K562 (cell line): ENCODE measurements at regions not wholly inside any gene's neighbourhood (a gene's known extent, or its start where the extent isn't known, plus 50 kb on each side); places are given as distances from the start of the nearest gene placed in this dataset.

ENCODE experiments used
- ATAC-seq: fragments of 200-7000 bp; cut with Tn5 transposase; 3 replicates; pipeline ENCODE4 v1.9.1; 2020; ENCODE audit warnings: moderate library complexity
- BruUV-seq: library from RNA; stranded (reverse); fragments of 400-500 nt; replicated peaks from 2 replicates; lab custom pipeline; 2021; lab: Mats Ljungman, UMichigan
- CTCF ChIA-PET: fragments of 300-600 bp; formaldehyde crosslinking; extraction: SDS; loops from one replicate; lab custom pipeline; 2021; ENCODE audit warnings: low intra/inter-chr PET ratio; lab: Yijun Ruan, JAX
- POLR2A ChIA-PET: fragments of 300-600, 350-650 bp; sonication (Branson Sonifier 250); formaldehyde crosslinking; extraction: SDS; loops from one replicate; lab custom pipeline; 2021; ENCODE audit warnings: antibody characterized with exemption, inconsistent platforms; lab: Yijun Ruan, JAX
- DNase-seq, 4 experiments: peaks; one replicate each; pipeline versions ENCODE4 v3.0.0 to v3.0.0-alpha.2; 2011 to 2018; ENCODE audit warnings: low spot score in 3 of 4, mixed read lengths in 3 of 4; ENCODE audit errors: extremely low read depth in 1 of 4
- FAIRE-seq: peaks from 2 replicates; lab custom pipeline; 2011; peaks lifted over from hg19 to GRCh38; lab: Jason Lieb, UNC
- H2AFZ ChIP-seq: 2 replicates; pipeline ENCODE4 v1.6.0; 2011; ENCODE audit warnings: low read depth, low read length, control low read depth, inconsistent platforms
- H3K27ac ChIP-seq: fragments of 200-600 bp; 3 replicates; pipeline ENCODE4 v1.8.0; 2011; ENCODE audit warnings: low read depth, mild to moderate bottlenecking, control low read depth, inconsistent platforms, low read length, moderate library complexity, mixed read lengths; ENCODE audit errors: extremely low read depth
- H3K27me3 ChIP-seq, 2 experiments: fragments of 300-600 bp in 1 of 2; 2 replicates in 1 of 2; 3 replicates in 1 of 2; pipeline versions ENCODE4 v1.6.0 to v1.8.0; 2011; ENCODE audit warnings: inconsistent platforms in 2 of 2, low read length in 2 of 2, mild to moderate bottlenecking in 1 of 2, mixed read lengths in 1 of 2, moderate library complexity in 1 of 2; ENCODE audit not compliant: control insufficient read depth in 2 of 2, insufficient read depth in 2 of 2
- H3K36me3 ChIP-seq: fragments of 300-600 bp; 3 replicates; pipeline ENCODE4 v1.8.0; 2011; ENCODE audit warnings: mild to moderate bottlenecking, low read length, inconsistent platforms; ENCODE audit not compliant: control insufficient read depth, insufficient read depth
- H3K4me1 ChIP-seq, 2 experiments: fragments of 200-600 bp in 1 of 2; replicated peaks in 1 of 2; 2 replicates in 1 of 2; 3 replicates in 1 of 2; pipeline versions ENCODE4 v1.5.1 to v1.8.0; 2011; ENCODE audit warnings: inconsistent platforms in 2 of 2, low read length in 2 of 2, mild to moderate bottlenecking in 1 of 2, mixed read lengths in 1 of 2, moderate library complexity in 1 of 2; ENCODE audit not compliant: control insufficient read depth in 2 of 2, insufficient read depth in 2 of 2
- H3K4me2 ChIP-seq: 2 replicates; pipeline ENCODE4 v1.6.1; 2011; ENCODE audit warnings: low read length, control low read depth, inconsistent platforms, mixed read lengths; ENCODE audit not compliant: insufficient read depth
- H3K4me3 ChIP-seq: fragments of 200-600 bp; sonication (generic), shearing (Covaris generic); 2 replicates; pipeline ENCODE4 v1.5.1; 2016; ENCODE audit warnings: control low read depth, inconsistent platforms
- H3K79me2 ChIP-seq: fragments of 200-600 bp; 3 replicates; pipeline ENCODE4 v1.8.0; 2011; ENCODE audit warnings: low read length, inconsistent platforms; ENCODE audit not compliant: control insufficient read depth, insufficient read depth
- H3K9ac ChIP-seq, 2 experiments: 2 replicates each; pipeline versions ENCODE4 v1.6.0 to v1.6.1; 2011; ENCODE audit warnings: low read depth in 2 of 2, low read length in 2 of 2, control low read depth in 1 of 2, inconsistent platforms in 1 of 2, mild to moderate bottlenecking in 1 of 2, mixed read lengths in 1 of 2; ENCODE audit not compliant: insufficient read depth in 1 of 2
- H3K9me1 ChIP-seq: one replicate; pipeline ENCODE4 v1.6.0; 2011; ENCODE audit warnings: inconsistent platforms, mild to moderate bottlenecking, low read length, moderate library complexity; ENCODE audit not compliant: control insufficient read depth, insufficient read depth
- H3K9me3 ChIP-seq: replicated peaks from 2 replicates; pipeline ENCODE4 v1.5.1; 2011; ENCODE audit warnings: low read depth, low read length, inconsistent platforms; ENCODE audit not compliant: control insufficient read depth, insufficient read depth
- H4K20me1 ChIP-seq: replicated peaks from 2 replicates; pipeline ENCODE4 v1.6.1; 2011; ENCODE audit warnings: low read length, inconsistent platforms, mixed read lengths; ENCODE audit not compliant: control insufficient read depth, insufficient read depth
- MEIS2 ChIP-seq: fragments of 450-650 bp; IDR thresholded peaks from 2 replicates; pipeline ENCODE4 v1.6.1; 2014; ENCODE audit warnings: mild to moderate bottlenecking; ENCODE audit not compliant: partially characterized antibody
- MYBL2 ChIP-seq, 2 experiments: fragments of 450-650 bp in 1 of 2; sonication (generic) in 1 of 2; formaldehyde crosslinking in 1 of 2; IDR thresholded peaks; 2 replicates each; pipeline versions ENCODE4 v1.6.1 to v1.8.1; 2017 to 2022; ENCODE audit warnings: borderline replicate concordance in 1 of 2, inconsistent platforms in 1 of 2, low read depth in 1 of 2, mild to moderate bottlenecking in 1 of 2, missing genetic modification reagents in 1 of 2, moderate library complexity in 1 of 2
- PKNOX1 ChIP-seq: fragments of 450-650 bp; IDR thresholded peaks from 2 replicates; pipeline ENCODE4 v1.6.1; 2016
- in situ Hi-C: fragments of 300-500 bp; cut with MboI; formaldehyde crosslinking; loops from 4 replicates; pipeline ENCODE4 v1.15.0; 2018; ENCODE audit warnings: inconsistent platforms, mixed read lengths
- intact Hi-C: fragments of 100-400 bp; cut with micrococcal nuclease; formaldehyde crosslinking; loops from 2 replicates; pipeline ENCODE4 v1.14.2; 2022

- H3K4me2 ChIP-seq, result no peak overlapping the region
- H3K9me3 ChIP-seq, result no peaks in the 10 kb centered on the region
- no peak for TF ChIP-seq MYBL2 (IDR thresholded peaks at IDR 0.05; ENCODE audit: low read depth)
- no peak for TF ChIP-seq MYBL2 (CRISPR knock-in tag; IDR thresholded peaks at IDR 0.05; ENCODE audit: borderline replicate concordance)
- TF ChIP-seq MEIS2, result peak; percentile 81
- peak; percentile 24; the same call in 1 of the 2 replicates for TF ChIP-seq PKNOX1
- H3K9ac ChIP-seq, result no peak overlapping the region
- intact Hi-C loops, result loop anchor here (5.0 to 10.0 kb wide), 2 partner anchors 139 to 306 kb away; no protein-coding TSS in a partner anchor
- no peaks in the 10 kb centered on the region for H3K79me2 ChIP-seq
- no peak overlapping the region for H3K27ac ChIP-seq
- no peaks in the 10 kb centered on the region for H3K27me3 ChIP-seq
- in situ Hi-C loops, result loop anchor here (10.0 kb wide), 1 partner anchor 309 kb away; no protein-coding TSS in a partner anchor
- BruUV-seq, result no TSS peak
- no peaks in the 10 kb centered on the region for H3K36me3 ChIP-seq
- H3K4me1 ChIP-seq, result peaks cover 0 to 13% of the 10 kb centered on the region in 2 experiments; a peak in 3 of 5 replicates
- no peak for FAIRE-seq
- POLR2A ChIA-PET, result interaction anchor here (0.9 kb wide), 1 partner anchor 12 kb away, joined by 3 read pairs; no protein-coding TSS in a partner anchor
- DNase-seq, result peak in 1 of 4 experiments; percentile 11
- H3K9me1 ChIP-seq, result no peaks in the 10 kb centered on the region
- no peak overlapping the region for H2AFZ ChIP-seq
- no peak for ATAC-seq
- H4K20me1 ChIP-seq, result no peaks in the 10 kb centered on the region
- CTCF ChIA-PET, result no interaction called here
- no peak overlapping the region for H3K4me3 ChIP-seq
Measured at GRCh38 chr12:46663318-46663717, 162.5 kb downstream of the SLC38A4 start.
